Testis (tissue), 2 donors: ENCODE measurements at regions not wholly inside any gene's neighbourhood (a gene's known extent, or its start where the extent isn't known, plus 50 kb on each side); places are given as distances from the start of the nearest gene placed in this dataset.

ENCODE experiments used
- CTCF ChIP-seq, 3 experiments: fragments of 450-650 bp in 2 of 3; fragments of 200-600 bp in 1 of 3; sonication (generic) in 1 of 3; IDR thresholded peaks; one replicate each; pipeline ENCODE4 v1.5.1; 2016 to 2019; ENCODE audit warnings: antibody characterized with exemption in 3 of 3, mild to moderate bottlenecking in 2 of 3, moderate library complexity in 1 of 3
- POLR2A ChIP-seq: fragments of 450-650 bp; IDR thresholded peaks from one replicate; pipeline ENCODE4 v1.6.1; 2017; ENCODE audit warnings: antibody characterized with exemption, mild to moderate bottlenecking, moderate library complexity

- TF ChIP-seq POLR2A (no peak), CTCF (IDR thresholded peaks at IDR 0.05) (no peak)
Observed at GRCh38 chr16:73384506-73385089, 336.7 kb upstream of the ZFHX3 start.
